RWPE2 (cell line): ENCODE measurements at regions not wholly inside any gene's neighbourhood (a gene's known extent, or its start where the extent isn't known, plus 50 kb on each side); places are given as distances from the start of the nearest gene placed in this dataset.
A peak's percentile ranks its signal among the peaks of the same experiment; 100 is the strongest.

Experiments
- ATAC-seq: fragments of 200-7000 bp; cut with Tn5 transposase; 3 replicates; pipeline ENCODE4 v1.9.1; 2021; ENCODE audit warnings: low read depth
- DNase-seq: peaks from one replicate; pipeline ENCODE4 v3.0.0-alpha.2; 2020; ENCODE audit warnings: low spot score
- H3K27ac ChIP-seq: fragments of 450-650 bp; 2 replicates; pipeline ENCODE4 v1.5.1; 2017; ENCODE audit warnings: mild to moderate bottlenecking; ENCODE audit not compliant: poor library complexity, severe bottlenecking
- H3K27me3 ChIP-seq: fragments of 250-450 bp; sonication (Bioruptor Pico); 2 replicates; pipeline ENCODE4 v1.5.1; 2021; ENCODE audit warnings: mild to moderate bottlenecking, moderate library complexity; ENCODE audit not compliant: insufficient read depth, poor library complexity, severe bottlenecking
- H3K36me3 ChIP-seq: fragments of 250-450 bp; sonication (Bioruptor Pico); 2 replicates; pipeline ENCODE4 v1.5.1; 2020; ENCODE audit warnings: low read depth, mild to moderate bottlenecking, moderate library complexity
- H3K4me1 ChIP-seq: fragments of 250-450 bp; sonication (Bioruptor Pico); 2 replicates; pipeline ENCODE4 v1.5.1; 2021; ENCODE audit warnings: mild to moderate bottlenecking, moderate library complexity; ENCODE audit not compliant: insufficient read depth, poor library complexity, severe bottlenecking
- H3K4me3 ChIP-seq: fragments of 250-450 bp; sonication (Bioruptor Pico); 2 replicates; pipeline ENCODE4 v1.5.1; 2021; ENCODE audit warnings: mild to moderate bottlenecking, moderate library complexity; ENCODE audit not compliant: severe bottlenecking
- H3K9me3 ChIP-seq: fragments of 250-450 bp; sonication (Bioruptor Pico); 2 replicates; pipeline ENCODE4 v1.5.1; 2021; ENCODE audit warnings: mild to moderate bottlenecking, moderate library complexity; ENCODE audit not compliant: severe bottlenecking
- CTCF ChIP-seq: fragments of 450-650 bp; IDR thresholded peaks from one replicate; pipeline ENCODE4 v1.5.1; 2017; ENCODE audit warnings: mild to moderate bottlenecking, moderate library complexity; ENCODE audit not compliant: poor library complexity, severe bottlenecking

- ATAC-seq (no peak), DNase-seq (no peak)
- no peaks in the 10 kb centered on the region for H3K4me1 ChIP-seq
- no peak overlapping the region for H3K4me3 ChIP-seq
- TF ChIP-seq CTCF: no peak
- H3K9me3 ChIP-seq: no peaks in the 10 kb centered on the region
- H3K27me3 ChIP-seq: no peaks in the 10 kb centered on the region
- no peak overlapping the region for H3K27ac ChIP-seq
- no peaks in the 10 kb centered on the region for H3K36me3 ChIP-seq
These were observed 1136.0 kb downstream of the FLRT2 start for GRCh38 chr14:86665975-86666374.

- H3K4me1 ChIP-seq: no peaks in the 10 kb centered on the region
- H3K27me3 ChIP-seq: no peaks in the 10 kb centered on the region
- H3K27ac ChIP-seq: no peak overlapping the region
- ATAC-seq (no peak), DNase-seq (no peak)
- no peaks in the 10 kb centered on the region for H3K9me3 ChIP-seq
- no peak for TF ChIP-seq CTCF
- no peak overlapping the region for H3K4me3 ChIP-seq
- no peaks in the 10 kb centered on the region for H3K36me3 ChIP-seq
These were observed 1132.4 kb downstream of the FLRT2 start for GRCh38 chr14:86662334-86662733.

DNA sequence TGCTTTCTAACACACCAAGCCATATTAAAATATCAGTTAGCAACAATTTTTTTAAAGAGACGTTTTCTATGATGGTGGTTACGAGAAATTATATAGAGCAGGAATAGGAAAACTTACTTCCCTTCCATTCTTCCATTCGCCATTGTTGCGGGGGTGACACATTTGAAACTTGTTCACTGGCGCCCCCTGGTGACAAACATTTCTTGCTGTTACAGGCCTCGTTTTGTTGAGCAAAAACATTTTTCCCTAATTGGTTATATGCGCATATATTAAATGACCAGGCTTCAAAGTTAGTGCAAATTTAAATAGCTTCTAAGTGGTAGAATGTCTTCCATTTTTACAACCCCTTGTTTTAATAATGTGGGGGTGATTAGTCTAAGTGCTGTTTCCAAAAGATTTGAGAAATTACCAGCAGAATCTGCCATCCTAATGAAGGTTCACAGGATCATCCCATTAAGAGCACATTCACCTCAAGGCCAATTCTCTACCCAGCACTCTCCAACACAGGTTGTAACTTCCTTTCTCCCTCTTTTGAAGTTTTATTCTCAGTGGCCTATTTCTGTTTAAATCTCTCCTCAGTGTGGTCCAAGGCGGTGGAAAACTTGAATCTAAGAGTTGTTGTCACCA lies 1124.7 kb downstream of the FLRT2 start:
- Histone ChIP-seq H3K4me3 (no peak overlapping the region), H3K36me3 (no peaks in the 10 kb centered on the region), H3K27me3 (peaks cover 3% of the 10 kb centered on the region), H3K27ac (no peak overlapping the region), H3K9me3 (no peaks in the 10 kb centered on the region), H3K4me1 (no peaks in the 10 kb centered on the region)
- peak; percentile 40; the same call in 1 of the 3 replicates for ATAC-seq
- peak; percentile 61 for DNase-seq
- TF ChIP-seq CTCF: peak; percentile 88

DNA sequence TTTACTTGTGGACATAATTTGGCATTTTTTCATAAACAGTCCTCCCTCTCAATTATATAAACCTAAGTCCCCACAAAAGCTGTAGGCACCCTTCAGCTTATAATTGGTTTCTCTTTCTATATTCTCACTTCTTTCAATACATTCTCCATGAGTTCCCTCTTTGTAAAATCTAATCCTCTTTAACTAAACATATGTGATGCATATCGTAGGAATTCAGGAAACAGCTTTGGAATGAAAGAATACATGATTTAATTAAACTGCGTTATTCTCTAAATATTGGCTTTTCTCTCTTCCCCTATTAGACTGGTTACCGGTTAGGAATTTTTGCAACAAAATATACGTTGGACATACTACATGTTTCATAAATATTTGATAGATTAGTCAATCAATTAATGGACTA lies 1122.6 kb downstream of the FLRT2 start:
- no peaks in the 10 kb centered on the region for H3K36me3 ChIP-seq
- no peak overlapping the region for H3K27ac ChIP-seq
- DNase-seq (no peak), ATAC-seq (no peak)
- TF ChIP-seq CTCF: no peak
- no peak overlapping the region for H3K4me3 ChIP-seq
- peaks cover under 1% of the 10 kb centered on the region for H3K4me1 ChIP-seq
- peaks cover 3% of the 10 kb centered on the region for H3K27me3 ChIP-seq
- H3K9me3 ChIP-seq: no peaks in the 10 kb centered on the region
